Panc1 (cell line): ENCODE measurements at regions not wholly inside any gene's neighbourhood (a gene's known extent, or its start where the extent isn't known, plus 50 kb on each side); places are given as distances from the start of the nearest gene placed in this dataset.

Experiments used
- POLR2AphosphoS5 ChIP-seq: IDR thresholded peaks from 2 replicates; pipeline ENCODE4 v1.6.1; 2012; ENCODE audit warnings: mild to moderate bottlenecking, low read depth, low read length, moderate library complexity
- SIN3A ChIP-seq: IDR thresholded peaks from 2 replicates; pipeline ENCODE4 v1.6.1; 2012; ENCODE audit warnings: low read depth, mild to moderate bottlenecking, low read length, moderate library complexity, borderline replicate concordance; ENCODE audit not compliant: insufficient read depth
- TF ChIP-seq, protein P1 (sequence below): fragments of 450-650 bp; IDR thresholded peaks from 2 replicates; pipeline ENCODE4 v1.5.1; 2017; ENCODE audit warnings: mild to moderate bottlenecking

DNA sequence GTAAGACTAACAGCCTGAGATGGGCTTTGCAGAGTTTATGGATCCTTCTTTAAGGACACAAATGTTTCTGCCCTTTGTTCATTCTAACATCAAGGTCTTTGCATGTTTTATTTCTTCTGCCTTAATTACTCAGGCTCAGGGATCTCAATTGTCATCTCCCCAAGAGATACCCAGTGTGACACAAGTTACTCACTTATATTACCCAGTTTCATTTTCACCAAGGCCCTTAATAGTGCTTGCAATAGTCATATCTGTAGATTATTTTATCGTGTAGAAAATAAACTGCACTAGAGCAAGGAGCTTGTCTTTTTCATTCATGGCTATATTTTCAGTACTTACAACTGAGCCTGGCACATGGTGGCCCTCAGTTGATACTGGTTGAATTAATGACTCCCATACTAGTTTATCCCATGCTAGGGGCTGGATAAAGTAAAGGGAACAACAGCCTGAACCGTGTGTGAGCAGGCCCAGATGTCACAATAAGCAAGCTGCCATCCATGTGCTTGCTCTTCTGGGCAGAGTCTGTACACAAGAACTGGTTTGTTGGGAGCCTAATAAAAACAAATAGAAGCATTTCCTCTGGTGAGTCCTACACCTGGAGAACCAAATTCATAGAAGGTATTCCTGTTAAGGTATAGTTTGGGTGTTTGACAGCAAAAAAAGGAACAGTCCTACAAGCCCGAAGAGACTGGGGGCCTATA is 112.5 kb upstream of the CD180 start:
- TF ChIP-seq, protein P1, sequence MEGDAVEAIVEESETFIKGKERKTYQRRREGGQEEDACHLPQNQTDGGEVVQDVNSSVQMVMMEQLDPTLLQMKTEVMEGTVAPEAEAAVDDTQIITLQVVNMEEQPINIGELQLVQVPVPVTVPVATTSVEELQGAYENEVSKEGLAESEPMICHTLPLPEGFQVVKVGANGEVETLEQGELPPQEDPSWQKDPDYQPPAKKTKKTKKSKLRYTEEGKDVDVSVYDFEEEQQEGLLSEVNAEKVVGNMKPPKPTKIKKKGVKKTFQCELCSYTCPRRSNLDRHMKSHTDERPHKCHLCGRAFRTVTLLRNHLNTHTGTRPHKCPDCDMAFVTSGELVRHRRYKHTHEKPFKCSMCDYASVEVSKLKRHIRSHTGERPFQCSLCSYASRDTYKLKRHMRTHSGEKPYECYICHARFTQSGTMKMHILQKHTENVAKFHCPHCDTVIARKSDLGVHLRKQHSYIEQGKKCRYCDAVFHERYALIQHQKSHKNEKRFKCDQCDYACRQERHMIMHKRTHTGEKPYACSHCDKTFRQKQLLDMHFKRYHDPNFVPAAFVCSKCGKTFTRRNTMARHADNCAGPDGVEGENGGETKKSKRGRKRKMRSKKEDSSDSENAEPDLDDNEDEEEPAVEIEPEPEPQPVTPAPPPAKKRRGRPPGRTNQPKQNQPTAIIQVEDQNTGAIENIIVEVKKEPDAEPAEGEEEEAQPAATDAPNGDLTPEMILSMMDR, result no peak
- TF ChIP-seq SIN3A, result no peak
- TF ChIP-seq POLR2AphosphoS5, result no peak
